Tibial nerve (tissue), 4 donors: ENCODE measurements at regions not wholly inside any gene's neighbourhood (a gene's known extent, or its start where the extent isn't known, plus 50 kb on each side); places are given as distances from the start of the nearest gene placed in this dataset.

Experiments
- DNase-seq, 2 donors: peaks; one replicate each; pipeline ENCODE4 v3.0.0-alpha.2; 2019; ENCODE audit warnings: low spot score in 2 of 2
- H3K27ac ChIP-seq, 4 donors: fragments of 200-600 bp; sonication (generic) in 3 of 4; one replicate each; pipeline ENCODE4 v1.5.1; 2017 to 2019; ENCODE audit warnings: mild to moderate bottlenecking in 1 of 4
- H3K27me3 ChIP-seq, 2 donors: fragments of 200-600 bp; sonication (generic) in 1 of 2; one replicate each; pipeline versions ENCODE4 v1.5.1 to v1.6.0; 2017 to 2019
- H3K36me3 ChIP-seq, 3 donors: fragments of 200-600 bp; sonication (generic); one replicate each; pipeline ENCODE4 v1.5.1; 2018 to 2019
- H3K4me1 ChIP-seq, 4 donors: fragments of 200-600 bp; sonication (generic) in 3 of 4; one replicate each; pipeline ENCODE4 v1.5.1; 2017 to 2019
- H3K4me3 ChIP-seq, 4 donors: fragments of 200-600 bp; sonication (generic) in 3 of 4; one replicate each; pipeline ENCODE4 v1.5.1; 2017 to 2019; ENCODE audit warnings: mild to moderate bottlenecking in 1 of 4, moderate library complexity in 1 of 4
- H3K9me3 ChIP-seq, 4 donors: fragments of 200-600 bp; sonication (generic) in 3 of 4; one replicate each; pipeline ENCODE4 v1.5.1; 2017 to 2019
- CTCF ChIP-seq, 5 experiments: fragments of 200-600 bp in 3 of 5; fragments of 450-650 bp in 2 of 5; sonication (generic) in 3 of 5; IDR thresholded peaks; one replicate each; pipeline ENCODE4 v1.5.1; 2016 to 2019; ENCODE audit warnings: antibody characterized with exemption in 5 of 5, mild to moderate bottlenecking in 3 of 5, moderate library complexity in 2 of 5
- EP300 ChIP-seq, 2 donors: sonication (generic); formaldehyde crosslinking; IDR thresholded peaks; one replicate each; pipeline ENCODE4 v1.6.1; 2017; ENCODE audit warnings: antibody characterized with exemption in 2 of 2, mild to moderate bottlenecking in 1 of 2
- POLR2A ChIP-seq, 2 donors: fragments of 450-650 bp; IDR thresholded peaks; one replicate each; pipeline ENCODE4 v1.6.1; 2017; ENCODE audit warnings: antibody characterized with exemption in 2 of 2, mild to moderate bottlenecking in 2 of 2, moderate library complexity in 2 of 2
- WGBS, 2 donors: methylation state at CpG; one replicate each; pipeline ENCODE4 v1.1.5; 2018; 5-methylcytosine and 5-hydroxymethylcytosine counted together

DNA sequence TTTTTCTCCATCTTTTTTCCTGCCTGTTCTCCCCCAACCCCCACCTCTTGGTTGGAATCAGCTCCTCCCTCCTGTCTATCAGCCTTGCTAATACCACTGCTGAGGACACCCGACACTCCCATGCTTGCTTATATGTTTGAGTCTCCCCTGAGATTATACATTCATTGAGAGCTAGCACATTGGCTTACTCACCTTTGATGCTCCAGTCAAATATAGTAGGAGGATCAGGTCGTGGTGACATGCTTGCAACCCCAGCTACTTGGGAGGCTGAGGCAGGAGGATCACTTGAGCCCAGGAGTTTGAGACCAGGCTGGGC is 91.5 kb upstream of the CCBE1 start:
- no peak overlapping the region for H3K4me3 ChIP-seq
- H3K9me3 ChIP-seq: no peaks in the 10 kb centered on the region
- TF ChIP-seq CTCF (IDR thresholded peaks at IDR 0.05) (no peak), POLR2A (IDR thresholded peaks at IDR 0.05) (no peak), EP300 (IDR thresholded peaks at IDR 0.05) (no peak)
- DNase-seq: no peak
- 68 to 80% methylated on average over 2 of the region's 2 CpGs for WGBS, 2 donors
- H3K27ac ChIP-seq: no peak overlapping the region
- H3K4me1 ChIP-seq: peaks cover 0 to 6% (median 0%) of the 10 kb centered on the region in 4 donors
- no peaks in the 10 kb centered on the region for H3K36me3 ChIP-seq
- no peaks in the 10 kb centered on the region for H3K27me3 ChIP-seq

DNA sequence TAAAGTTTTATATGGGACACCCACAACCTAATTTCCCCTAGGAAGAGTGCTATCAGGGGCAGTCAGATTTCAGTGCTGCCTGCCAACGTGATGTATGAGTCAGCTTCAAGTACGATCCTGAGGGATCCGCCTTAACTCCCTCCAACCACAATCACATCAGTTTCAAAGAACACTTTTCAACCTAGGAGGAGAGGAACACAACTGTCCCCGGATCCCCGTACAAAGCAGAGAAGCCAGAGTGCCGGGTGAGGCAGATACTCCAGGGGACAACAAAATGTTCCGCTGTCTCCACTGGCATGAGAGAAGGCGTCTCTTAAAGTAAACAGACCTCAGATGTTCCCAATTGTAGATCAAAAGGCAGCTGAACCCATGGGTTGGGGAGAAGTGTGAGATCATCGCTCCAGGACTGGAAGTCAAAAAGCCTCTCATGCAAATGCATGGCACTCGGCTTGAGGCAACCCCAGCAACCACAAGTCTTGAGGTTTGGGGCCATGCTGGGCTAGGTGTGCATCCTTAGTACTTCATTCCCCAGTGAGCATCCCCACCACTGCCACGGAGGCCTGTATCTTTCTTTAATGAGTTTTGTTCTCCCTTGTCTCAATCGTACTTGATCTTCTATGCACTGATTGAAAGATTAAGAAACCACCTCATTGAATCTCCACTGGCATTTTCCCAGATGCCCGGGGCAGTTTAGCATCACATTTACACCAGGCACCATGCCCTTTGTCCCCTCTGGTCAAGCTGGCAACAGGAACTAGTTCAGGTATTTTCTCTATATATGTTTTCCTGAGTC is 91.0 kb upstream of the CCBE1 start:
- TF ChIP-seq POLR2A (IDR thresholded peaks at IDR 0.05): no peak
- Histone ChIP-seq H3K4me3 (no peak overlapping the region), H3K36me3 (no peaks in the 10 kb centered on the region), H3K27me3 (no peaks in the 10 kb centered on the region), H3K4me1 (peaks cover 0 to 6% (median 0%) of the 10 kb centered on the region in 4 donors), H3K27ac (no peak overlapping the region), H3K9me3 (no peaks in the 10 kb centered on the region)
- DNase-seq: peak in 1 of 2 donors; percentile 27
- WGBS, 2 donors: 42 to 50% methylated on average over 13 of the region's 13 CpGs

DNA sequence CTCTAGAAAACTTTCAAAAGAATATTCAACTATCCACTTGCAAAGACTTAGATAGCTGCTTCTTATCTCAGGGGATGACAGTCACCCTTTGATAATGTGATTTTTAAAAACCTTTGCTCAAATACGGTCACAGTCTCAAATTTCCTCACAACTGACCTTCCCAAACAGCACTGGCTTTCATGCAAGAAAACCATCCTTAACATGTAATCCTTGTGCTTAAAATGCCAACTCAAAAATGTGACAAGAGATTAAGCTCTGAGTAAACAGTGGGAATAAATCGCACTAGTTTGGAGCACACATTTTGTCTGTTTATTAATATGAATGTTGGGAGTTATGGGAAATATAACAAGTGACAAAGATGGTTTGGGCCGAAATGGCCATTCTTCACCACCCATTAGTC is 87.5 kb upstream of the CCBE1 start:
- TF ChIP-seq CTCF (IDR thresholded peaks at IDR 0.05) (no peak), POLR2A (IDR thresholded peaks at IDR 0.05) (no peak), EP300 (IDR thresholded peaks at IDR 0.05) (no peak)
- 76 to 79% methylated on average over 3 of the region's 3 CpGs for WGBS, 2 donors
- Histone ChIP-seq H3K36me3 (no peaks in the 10 kb centered on the region), H3K9me3 (no peaks in the 10 kb centered on the region), H3K27me3 (no peaks in the 10 kb centered on the region), H3K27ac (no peak overlapping the region), H3K4me3 (no peak overlapping the region), H3K4me1 (peaks cover 0 to 6% (median 0%) of the 10 kb centered on the region in 4 donors)
- no peak for DNase-seq

DNA sequence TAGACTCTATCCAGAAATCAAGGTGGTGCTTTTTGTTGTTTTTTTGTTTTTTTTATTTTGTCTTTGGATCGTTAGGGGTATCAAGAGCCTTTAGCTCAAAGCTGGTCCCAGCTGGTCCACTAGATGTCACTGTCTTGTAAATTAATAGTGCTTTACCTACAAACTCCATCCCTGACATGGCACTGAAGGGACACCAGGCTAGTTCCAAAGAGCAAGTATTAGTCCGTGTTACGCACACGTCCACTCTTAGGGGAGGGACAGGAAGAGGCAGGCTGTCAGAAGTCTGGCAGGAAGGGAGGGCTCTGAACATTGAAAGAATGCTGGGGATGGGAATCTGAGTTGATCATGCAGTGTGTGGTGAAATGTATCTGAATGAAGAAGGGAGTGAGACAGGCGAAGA is 85.9 kb upstream of the CCBE1 start:
- Histone ChIP-seq H3K27me3 (no peaks in the 10 kb centered on the region), H3K4me1 (peaks cover 0 to under 1% (median 0%) of the 10 kb centered on the region in 4 donors), H3K4me3 (no peak overlapping the region), H3K9me3 (no peaks in the 10 kb centered on the region), H3K36me3 (no peaks in the 10 kb centered on the region), H3K27ac (no peak overlapping the region)
- peak in 1 of 2 donors; percentile 26 for DNase-seq
- TF ChIP-seq EP300 (IDR thresholded peaks at IDR 0.05) (no peak), CTCF (IDR thresholded peaks at IDR 0.05) (peak in 2 of 5 experiments; percentile 8 to 22)
- 24 to 33% methylated on average over 5 of the region's 5 CpGs for WGBS, 2 donors

DNA sequence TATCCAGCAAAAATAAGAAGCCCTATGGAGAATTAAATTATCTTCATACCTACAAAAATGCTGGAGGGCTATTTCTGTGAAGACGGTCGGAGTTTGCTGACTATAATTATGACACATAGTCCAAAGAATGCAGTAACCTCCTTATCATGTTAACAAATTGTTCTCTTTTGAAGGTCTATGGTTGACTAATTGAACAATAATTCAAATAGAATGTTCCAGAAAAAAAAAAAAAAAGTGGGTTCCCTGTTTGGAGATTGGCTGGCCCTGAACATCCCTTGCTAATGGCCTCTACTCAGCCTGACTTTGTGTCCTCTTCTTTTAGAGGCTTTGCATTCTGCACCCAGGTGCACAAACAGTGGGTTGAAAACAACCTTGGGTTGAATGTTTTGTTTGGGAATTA is 82.8 kb upstream of the CCBE1 start:
- no peak for DNase-seq
- 45 to 53% methylated on average over 2 of the region's 2 CpGs for WGBS, 2 donors
- Histone ChIP-seq H3K9me3 (no peaks in the 10 kb centered on the region), H3K27me3 (no peaks in the 10 kb centered on the region), H3K4me3 (no peak overlapping the region), H3K36me3 (no peaks in the 10 kb centered on the region), H3K4me1 (no peaks in the 10 kb centered on the region), H3K27ac (no peak overlapping the region)
- TF ChIP-seq EP300 (IDR thresholded peaks at IDR 0.05) (no peak), CTCF (IDR thresholded peaks at IDR 0.05) (no peak), POLR2A (IDR thresholded peaks at IDR 0.05) (no peak)
